T follicular helper cell (primary cell): ENCODE measurements at regions not wholly inside any gene's neighbourhood (a gene's known extent, or its start where the extent isn't known, plus 50 kb on each side); places are given as distances from the start of the nearest gene placed in this dataset.
"Not testable (repeated sequence)": the region's sequence is repeated elsewhere in the genome, so short reads cannot be mapped to it uniquely, and the experiment has no call there.

Experiments
- DNase-seq: peaks from one replicate; pipeline ENCODE4 v3.0.0-alpha.2; 2020; ENCODE audit warnings: low read depth

DNA sequence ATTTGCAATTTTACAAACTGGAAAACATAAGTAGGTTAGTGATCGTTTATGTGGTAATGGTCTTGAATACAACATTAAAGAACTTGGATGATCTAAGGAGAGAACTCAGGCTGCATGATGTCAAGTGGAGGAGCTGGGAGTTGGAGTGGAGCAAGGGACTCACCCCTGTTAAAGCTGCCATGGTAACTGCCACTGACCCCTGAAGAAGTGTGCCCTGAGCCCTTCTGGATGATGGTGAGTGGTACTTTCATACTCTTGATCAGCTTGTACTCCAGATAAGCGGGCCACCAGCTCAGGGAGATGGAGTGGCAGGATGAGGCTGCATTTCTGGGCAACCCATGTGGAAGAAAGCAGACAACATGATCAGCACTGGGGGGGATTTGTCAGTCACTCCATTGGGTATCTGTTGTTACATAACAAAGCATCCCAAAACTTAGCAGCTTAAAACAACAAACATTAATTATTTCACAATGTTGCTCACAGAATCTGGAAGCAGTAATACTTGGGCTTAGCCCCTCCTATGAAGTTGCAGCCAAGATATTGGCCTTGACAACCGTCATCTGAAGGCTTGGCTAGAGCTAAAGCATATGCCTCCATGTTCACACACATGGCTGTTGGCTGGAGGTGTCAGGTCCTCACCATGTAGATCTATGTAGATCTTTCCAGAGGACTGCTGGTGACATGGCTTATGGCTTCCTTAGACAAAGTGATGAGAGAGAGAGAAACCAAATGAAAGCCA is 213.8 kb downstream of the DUSP10 start:
- DNase-seq: no peak

DNA sequence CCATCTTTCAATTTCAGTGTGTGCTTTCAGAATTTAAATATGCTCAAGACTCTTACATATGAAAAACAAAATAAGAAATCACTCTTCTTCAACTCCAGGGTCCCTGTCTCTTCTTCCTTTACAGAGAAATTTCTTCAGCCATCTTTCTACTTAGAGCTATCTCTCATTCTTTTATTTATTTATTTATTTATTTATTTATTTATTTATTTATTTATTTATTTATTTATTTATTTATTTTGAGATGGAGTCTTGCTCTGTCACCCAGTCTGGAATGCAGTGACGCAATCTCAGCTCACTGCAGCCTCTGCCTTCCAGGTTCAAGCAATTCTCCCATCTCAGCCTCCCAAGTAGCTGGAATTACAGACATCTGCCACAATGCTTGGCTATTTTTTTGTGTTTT is 211.7 kb downstream of the DUSP10 start:
- DNase-seq: not testable (repeated sequence)

DNA sequence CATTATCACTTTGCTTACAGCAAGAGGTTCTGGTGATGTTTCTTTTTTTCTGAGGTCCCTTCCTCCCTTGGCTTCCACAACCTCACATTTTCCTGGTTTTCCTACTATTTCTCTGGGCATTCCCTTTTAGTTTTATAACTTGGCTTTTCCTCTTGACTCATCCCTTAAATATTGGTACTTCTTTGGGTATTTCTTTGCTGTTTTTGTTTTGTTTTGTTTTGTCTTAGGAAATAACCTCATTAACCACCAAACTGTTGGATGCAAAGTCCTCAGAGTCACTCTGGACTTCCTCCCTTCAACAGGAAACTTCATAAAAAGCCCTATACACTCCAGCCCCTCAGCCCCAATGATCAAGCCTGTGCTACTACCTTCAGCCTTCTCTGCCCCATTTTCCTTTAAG is 211.1 kb downstream of the DUSP10 start:
- no peak for DNase-seq

DNA sequence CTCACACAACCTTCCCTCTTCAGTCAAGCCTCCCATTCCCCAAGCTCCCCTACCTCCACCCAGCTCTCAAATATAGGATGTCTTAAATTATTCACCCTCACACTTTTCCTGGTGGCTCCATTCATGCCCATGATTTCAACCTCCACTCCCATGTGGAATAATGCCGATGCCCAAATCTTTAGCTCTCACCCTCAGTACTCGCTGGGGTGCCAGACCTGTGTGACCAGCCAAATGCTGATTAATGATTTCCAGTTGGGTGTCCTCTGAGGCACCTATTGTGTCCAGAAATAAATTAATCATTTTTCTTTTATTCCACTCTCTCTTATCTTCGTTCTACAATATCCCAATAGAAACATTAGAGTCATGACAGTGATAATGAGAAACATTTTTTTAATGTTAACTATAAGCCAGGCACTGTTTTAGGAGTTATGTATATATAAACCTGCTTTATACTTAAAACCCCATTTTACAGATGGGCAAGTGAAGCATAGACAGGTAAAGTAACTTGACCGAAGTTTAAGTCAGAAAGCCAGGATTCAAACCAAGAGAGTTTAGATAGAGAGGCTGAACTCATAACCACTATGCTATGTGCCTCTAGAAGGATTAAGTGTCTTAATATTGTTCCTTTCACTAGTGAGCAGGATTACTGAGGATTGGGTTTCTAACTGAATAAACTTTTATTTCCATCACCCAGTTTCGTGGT is 209.7 kb downstream of the DUSP10 start:
- no peak for DNase-seq

DNA sequence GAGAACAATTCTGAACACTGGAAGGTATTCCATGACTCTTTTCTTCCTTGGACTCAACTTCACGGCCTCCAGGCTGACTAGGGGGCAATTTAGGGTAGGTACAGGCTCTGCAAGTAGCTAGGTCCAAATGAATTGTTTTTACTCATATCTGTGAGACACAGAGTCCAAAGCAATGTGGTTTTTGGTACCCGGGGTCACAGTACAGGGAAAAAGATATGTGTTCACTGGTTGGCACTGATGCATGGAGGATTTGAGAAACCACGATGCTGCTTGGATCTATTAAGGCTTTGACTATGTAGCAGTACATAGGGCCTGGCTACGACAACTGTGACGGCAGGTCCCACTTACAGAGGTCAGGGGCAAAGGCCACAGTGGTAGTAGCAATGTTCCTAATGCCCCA is 200.6 kb downstream of the DUSP10 start:
- DNase-seq: no peak

DNA sequence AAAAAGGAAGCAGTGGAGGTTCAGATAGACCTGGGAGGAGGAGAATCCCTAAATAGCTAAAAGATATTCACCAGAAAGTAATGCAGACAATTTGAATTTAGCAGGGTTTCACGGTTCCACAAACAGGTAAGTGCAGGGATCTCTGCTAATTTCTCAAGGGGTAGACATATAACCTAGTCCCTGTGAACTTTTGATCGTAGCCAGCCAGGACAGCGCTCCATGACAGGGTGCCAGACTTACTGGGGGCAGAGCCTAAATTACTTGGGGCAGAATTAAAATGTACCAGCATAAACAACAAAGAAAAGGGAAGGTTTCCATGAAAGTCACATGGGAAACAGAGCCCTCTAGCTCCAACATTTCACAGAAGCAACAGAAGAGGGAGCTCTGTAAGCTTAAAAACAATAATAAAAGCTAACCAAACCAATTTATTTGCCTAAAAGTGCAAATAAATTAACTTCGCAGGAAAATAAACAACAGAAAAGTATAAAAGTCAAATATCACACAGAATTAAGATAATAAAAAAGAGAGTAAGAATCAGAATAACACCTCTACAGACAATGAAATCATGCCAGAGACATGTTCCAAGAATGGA is 198.3 kb downstream of the DUSP10 start:
- DNase-seq: no peak

DNA sequence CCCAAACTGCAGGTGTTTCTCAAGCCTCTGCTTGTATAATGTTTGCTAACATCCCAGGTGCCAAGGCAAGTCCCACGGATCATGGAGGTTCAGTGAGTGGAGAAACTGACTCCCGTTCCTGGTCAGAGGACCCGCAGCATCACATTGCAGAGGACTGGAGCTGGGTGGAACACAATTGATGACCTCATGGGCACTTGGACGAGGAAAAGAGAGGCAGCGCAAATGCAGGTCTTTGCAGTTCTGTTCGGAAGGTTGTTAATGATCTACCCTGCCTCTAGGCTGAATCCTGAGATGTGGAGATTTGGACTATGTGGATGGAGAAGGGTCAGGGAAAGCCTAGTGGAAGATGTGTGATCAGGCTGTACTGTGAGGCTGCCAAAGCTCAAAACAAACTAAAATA is 192.9 kb downstream of the DUSP10 start:
- no peak for DNase-seq

DNA sequence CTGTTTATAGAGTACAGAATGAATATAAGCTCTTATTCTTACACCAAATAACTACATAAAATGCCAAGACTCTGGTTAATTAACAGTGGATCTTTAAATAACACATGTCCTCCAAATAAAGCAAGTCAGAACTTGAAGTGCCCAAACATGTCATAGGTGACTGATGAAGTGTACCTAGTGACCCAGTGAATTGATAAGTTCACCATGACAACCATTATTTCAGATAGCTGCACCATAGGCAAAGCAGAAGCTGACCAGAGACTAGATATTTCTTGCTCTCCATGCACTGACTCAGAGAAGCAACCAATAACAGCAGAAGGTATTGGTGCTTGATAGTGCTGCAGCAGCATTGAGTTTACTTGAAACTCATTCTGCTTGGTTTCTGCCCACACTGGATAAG is 192.1 kb downstream of the DUSP10 start:
- no peak for DNase-seq

DNA sequence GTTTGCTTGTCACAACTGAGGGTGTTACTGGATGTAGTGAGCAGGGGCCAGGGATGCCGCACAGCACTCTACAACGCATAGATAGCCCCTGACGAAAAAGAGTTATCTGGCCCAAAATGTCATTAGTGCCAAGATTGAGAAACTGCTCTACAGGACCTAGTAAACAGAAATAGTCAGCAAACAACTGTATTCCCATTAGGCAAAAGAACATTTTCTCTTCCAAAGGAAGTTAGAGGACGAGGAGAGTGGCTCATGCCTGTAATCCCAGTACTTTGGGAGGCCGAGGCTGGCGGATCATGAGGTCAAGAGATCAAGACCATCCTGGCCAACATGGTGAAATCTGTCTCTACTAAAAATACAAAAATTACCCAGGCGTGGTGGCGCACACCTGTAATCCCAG is 189.1 kb downstream of the DUSP10 start:
- not testable (repeated sequence) for DNase-seq

DNA sequence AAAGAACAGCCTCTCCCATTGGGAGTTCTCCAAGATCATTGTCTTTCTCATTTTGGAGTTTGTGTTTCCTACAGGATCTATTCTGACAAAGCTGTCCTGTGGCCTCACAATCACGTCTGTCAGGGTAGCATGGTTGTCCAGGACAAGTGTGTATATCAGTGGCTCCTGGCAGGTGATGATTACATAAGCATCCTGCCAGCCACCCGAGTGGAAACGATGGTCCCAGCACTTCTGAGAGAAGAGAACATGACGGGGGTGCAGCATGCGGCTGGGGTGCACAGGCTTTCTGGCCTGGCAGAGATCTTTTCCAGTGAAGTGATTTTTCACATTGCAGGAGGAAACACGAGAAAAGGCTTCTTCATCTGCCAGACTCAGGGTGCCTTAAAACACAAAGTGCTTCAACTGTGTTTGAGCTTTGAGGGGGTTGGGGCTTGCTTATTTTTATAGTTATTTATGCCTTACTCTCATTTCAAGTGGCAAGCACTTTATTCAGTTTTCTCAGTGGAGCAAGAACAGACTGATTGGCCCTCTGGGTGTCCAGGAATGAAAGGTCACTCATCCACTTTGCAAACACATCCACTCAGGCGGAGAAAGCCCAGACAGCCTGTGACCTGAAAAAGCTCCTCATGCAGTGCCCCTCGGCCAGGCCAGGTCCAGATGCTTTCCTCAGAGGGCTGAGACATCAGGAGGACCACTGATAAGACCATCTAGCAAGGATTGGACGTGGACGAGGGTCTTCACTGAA is 186.0 kb downstream of the DUSP10 start:
- DNase-seq: no peak

DNA sequence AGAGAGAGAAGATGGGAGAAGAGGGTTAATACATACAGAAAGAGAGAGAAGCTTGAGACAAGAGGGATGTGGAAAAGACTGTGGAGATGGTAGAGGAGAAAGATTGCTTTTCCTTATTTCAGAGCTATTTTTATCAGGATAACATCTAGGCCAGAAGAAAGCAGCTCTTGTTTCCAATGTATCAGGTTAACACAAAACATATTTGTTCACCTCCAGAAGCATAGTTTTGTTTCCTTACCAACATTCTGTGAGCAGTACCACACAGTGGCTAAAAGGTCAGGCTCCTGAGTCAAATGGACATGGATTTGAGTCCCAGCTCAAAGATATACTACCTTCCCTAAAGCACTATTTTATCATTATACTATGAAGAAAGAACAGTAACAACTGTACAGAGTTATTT is 185.5 kb downstream of the DUSP10 start:
- DNase-seq: no peak

DNA sequence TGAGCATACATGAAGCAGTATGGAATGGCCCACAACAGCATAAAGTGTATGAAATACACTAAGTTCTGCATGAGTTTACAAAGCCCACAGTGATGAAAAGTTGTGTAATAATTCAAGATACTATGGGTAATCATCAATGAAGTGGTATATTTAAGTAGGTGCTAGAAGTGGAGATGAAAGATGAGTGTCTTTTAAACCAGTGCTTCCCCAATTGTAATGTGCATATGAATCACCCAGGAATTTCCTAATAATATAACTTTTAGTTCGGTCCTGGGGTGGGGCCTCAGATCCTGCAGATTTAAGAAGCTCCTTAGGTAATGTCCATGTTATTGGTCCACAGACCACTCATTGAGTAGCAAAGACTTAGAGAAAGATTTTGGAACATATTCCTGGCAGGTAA is 184.9 kb downstream of the DUSP10 start:
- DNase-seq: no peak

DNA sequence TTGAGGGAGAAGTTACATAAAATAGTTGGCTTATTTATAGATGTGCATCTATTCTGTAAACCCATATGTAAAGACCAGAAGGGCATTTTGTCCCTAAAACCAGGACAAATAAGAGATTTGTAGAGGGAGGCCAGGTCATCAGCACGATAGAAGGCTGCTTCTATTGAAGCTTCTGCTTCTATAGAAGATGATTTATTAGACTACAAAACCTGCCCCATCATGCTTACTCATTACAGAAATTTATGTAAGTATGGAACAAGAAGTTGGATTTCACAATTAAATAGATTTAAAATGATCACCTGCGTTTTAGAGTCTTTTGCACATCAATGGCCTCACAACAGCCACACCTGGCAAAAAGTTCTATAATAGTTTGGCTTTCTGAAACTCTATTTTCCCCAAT is 183.5 kb downstream of the DUSP10 start:
- DNase-seq: no peak

DNA sequence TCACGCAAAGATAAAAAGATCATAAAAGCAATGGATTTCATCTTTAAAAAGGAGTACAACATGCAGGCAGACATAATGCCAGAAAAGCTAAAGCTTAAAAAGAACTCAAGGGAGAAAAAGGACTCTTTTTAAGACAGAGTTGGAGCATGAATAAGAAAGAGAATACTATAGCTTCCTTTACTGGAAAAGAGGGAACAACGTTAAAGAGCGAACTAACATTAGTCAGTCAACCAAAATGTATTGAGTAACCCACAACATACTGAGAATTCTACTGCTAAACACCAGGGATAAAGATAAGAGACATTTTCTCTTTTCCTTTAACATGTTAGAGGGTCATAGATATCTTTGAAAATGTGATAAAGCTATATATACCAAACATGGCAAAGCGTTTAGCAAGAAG is 182.0 kb downstream of the DUSP10 start:
- DNase-seq: no peak

DNA sequence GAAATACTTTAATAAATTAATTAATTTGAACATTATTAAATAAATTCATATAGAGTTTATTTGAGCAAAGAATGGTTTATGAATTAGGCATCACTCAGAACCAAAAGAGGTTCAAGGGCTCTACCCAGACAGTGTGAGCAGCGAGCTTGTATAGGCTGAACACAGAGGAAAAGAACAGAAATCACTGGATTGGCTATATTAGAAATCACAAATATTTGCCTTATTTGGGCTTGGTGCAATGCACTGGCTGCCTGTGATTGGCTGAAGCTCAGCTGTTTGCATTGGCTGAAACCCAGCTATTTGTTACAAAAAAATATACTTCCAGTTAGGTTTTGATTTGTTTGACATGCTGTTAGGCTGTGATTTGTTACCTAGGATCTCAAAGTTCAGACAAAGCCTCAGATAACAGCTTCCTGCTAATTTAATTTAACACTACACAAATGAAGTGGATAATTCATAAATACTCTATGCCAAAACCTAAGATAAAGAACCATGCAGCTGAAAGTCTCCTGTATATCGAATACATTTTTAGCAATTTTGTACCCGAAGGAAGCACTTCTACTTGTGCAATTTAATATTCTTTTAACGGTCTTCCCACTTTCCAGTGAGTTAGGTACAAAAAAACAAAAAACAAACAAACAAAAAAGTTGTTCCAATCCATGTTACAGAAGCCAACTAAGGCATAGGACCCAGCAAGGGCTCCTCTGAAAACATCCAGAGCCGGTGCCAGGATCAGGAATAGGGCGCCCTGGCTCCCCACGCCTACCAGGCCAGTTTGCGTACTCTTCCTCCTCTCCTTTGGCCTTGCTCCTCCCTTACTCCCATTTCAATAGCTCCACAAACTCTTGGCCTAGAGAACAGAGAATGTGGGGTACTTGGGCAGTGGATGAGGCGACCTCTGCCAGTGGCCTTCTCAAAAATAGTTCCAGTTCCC is 179.1 kb downstream of the DUSP10 start:
- no peak for DNase-seq

DNA sequence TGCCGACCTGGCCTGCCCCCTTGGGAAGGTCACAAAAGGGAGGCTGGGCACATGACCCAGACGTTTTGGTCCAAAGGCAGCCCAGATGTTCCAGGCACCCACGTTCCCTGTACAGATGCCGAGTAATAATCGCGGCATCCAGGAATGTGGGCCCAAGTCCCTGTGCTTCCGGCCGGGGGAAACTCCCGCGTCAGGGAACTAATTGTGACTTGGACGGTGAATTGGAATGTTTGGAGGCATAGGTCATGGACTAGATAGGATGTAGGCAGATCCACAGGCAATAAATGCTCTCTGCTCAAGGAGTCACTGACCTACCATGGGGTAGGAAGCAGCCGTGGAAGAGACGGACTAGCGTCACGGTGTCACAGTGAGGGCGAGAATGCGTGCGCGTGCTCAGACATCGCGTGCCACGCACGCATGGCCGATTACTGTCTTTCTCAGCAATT is 178.4 kb downstream of the DUSP10 start:
- no peak for DNase-seq

DNA sequence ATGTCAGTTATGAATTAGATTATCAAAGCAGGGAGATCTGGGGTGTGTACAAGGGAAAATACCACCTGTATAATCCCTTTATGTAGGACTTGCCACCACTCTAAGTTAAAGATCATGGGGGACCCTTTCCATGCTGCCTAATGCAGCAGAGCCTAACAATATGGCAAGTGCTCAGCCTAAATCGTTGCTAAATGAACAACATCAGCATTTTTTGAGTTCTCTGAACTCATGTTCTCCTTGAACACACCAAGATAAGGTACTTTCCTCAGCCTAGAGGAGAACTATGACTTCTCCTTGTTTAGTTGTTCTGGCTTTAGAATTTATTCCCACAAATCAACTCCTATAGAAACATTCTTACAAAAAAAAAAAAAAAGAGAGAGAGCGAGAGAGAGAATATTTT is 177.0 kb downstream of the DUSP10 start:
- DNase-seq: no peak

DNA sequence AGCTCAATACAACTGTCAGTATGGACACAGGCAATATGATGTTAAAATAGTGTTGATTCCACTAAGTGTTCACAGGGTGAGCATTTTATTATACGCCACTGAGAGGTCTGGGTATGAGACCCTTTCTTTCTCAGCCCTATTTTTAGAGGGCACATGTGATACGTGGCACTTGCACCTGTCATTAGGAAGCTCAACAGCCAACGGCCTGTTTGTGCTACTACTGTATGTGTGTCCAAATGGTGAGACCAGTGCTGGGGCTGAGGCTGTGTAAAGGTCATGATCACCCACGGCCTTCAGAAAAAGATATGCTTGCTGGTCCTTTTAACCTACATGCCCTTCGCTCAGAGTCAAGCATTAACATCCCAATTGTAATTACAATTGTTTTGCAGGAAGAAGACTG is 176.2 kb downstream of the DUSP10 start:
- DNase-seq: no peak

DNA sequence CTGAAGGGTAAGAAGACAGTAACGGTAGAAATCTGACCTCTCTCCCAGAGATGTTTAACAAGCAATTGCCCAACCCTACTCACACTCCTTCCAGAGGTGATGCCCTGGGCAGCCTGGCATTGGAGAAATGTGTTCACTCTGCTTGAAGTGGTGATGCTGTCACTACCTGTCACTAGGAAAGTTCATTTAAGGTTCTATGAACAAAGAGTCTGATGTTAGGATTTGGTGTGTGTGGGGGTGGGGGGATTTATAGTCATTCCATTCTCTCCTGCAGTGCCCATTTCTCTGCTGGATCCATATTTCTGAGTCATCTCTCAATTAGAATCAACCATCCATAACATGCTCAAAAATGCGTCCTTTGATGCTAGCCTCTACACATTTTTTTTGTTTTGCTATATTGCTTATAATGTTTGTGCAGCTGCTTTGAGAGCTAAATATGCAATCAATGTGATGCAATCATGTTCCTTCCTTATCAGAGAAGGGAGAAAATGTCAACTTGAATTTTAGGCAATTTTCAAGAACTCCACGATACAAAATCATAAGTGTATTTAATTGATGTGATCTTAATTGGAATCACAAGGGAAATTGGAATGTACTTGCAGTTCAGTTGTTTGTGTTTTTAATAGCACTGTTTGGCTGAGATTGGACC is 173.9 kb downstream of the DUSP10 start:
- DNase-seq: no peak

DNA sequence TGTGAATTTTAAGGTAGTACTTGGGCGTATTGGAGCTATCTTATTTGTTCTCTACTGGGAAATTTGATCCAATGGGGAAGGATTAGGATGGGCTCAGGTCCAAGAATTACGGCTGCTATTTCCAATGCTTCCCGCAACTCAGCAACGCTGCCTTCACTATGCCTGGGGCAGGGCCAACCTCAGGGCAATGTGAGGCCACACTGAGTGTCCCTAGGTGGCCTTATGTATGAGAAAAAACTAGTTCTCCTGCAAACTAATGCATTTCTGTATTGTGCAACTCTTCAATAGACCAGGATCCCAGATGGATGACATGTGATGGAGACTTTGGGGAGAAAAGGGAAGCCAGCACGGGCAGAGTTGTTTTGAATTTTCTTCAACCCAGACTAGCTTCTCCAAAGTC is 168.1 kb downstream of the DUSP10 start:
- no peak for DNase-seq

DNA sequence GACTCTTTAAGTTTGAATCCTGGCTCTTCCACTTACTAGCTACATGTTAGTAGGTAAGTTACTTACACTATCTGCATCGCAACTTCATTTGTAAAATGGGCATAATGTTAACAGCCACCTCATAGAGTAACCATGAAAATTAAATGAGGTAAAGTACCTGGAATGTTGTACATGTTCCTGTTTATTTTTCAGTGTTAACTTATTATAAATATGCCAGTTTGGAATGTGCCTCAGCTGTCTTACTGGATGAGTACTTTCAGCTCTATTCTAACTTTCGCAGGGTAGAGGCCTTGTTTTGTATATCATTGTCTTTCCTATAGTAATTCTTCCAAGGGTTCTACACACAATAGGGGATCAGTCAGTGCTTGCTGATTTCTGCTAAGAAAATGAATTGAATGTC is 167.4 kb downstream of the DUSP10 start:
- DNase-seq: no peak
